IPS DF 4.7 (cell line): ENCODE measurements at regions not wholly inside any gene's neighbourhood (a gene's known extent, or its start where the extent isn't known, plus 50 kb on each side); places are given as distances from the start of the nearest gene placed in this dataset.
"Not testable (repeated sequence)": the region's sequence is repeated elsewhere in the genome, so short reads cannot be mapped to it uniquely, and the experiment has no call there.

ENCODE experiments used
- DNase-seq: peaks from one replicate; pipeline ENCODE4 v3.0.0-alpha.2; 2013; ENCODE audit warnings: low spot score; ENCODE audit errors: extremely low read depth

DNA sequence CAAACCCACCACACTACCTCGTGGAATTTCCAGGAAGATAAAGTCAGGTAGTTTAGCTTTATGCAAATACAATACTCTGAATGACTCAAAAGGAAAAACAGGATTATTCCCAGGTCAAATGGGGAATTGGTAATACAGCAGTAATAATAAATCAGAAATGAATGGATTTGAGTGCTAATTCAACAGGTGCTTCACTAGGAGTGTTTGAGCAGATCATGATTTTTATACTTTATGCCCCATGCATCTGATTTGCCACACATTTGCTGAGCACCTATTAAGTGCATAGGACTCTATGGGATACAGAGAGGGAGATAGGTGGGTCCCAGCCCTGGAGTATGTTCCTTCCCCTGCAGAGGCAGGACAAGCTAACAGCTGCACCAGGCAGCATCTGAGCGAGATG is 381.4 kb upstream of the PODXL start:
- DNase-seq: no peak

DNA sequence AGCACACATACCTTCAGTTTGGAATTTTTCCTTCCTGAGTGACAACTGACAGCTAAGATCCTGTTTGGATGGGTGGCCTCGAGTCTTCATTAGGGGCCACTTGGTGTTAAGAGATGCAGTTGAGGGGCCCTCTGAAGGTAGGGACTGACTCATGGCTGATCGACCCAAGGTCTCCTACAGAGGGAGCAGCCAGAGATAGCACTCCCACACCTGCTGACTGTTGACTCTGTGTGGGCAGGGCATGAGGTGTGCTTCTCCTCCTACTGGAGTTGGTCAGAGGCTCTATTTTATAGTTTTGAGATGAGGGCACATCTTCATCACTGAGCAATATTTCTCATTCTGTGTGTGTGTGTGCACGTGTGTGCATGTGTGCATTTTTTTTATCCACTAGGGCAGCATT is 378.8 kb upstream of the PODXL start:
- DNase-seq: no peak

DNA sequence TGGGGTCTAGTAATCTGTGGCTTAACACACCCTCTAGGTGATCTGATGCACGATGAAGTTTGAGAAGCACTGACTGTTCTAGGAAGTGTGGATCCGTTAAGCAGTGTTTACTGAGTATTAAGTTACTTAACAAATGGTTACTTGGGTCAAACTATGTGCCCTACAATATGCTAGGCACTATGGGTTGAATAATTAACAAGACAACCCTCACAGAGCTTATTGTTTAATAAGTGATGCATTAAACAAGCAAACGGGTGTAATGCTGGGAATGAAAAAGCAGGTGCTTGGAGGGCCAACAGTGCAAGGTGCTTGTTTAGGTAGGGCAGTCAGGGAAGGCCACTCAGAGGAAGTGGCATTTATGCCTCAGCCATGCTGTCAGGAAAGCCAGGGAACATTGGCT is 378.0 kb upstream of the PODXL start:
- no peak for DNase-seq

DNA sequence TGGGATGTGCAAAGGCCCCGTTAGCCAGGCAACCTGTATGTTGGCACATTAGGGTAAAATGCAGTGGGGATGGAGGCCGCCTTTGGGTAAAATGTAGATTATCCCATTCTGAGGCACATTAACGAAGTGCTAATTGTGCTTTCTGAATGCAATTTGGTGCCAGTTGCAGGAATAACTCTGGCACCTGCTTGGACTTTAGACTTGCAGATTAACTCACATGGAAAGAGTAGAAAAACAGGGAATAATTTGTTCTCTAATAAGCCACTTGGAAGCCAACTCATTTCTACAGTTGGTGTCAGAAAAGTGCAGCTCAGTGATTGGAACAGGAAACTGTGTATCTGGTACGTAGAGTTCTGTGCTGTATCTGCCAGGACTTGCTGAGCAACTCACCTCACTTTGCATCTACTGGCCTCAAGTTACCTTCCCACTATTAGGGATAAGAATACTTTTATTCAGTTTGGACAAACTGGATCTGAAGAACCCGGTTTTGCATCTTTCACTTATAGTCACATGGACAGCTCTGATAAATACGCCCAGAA is 377.4 kb upstream of the PODXL start:
- no peak for DNase-seq

DNA sequence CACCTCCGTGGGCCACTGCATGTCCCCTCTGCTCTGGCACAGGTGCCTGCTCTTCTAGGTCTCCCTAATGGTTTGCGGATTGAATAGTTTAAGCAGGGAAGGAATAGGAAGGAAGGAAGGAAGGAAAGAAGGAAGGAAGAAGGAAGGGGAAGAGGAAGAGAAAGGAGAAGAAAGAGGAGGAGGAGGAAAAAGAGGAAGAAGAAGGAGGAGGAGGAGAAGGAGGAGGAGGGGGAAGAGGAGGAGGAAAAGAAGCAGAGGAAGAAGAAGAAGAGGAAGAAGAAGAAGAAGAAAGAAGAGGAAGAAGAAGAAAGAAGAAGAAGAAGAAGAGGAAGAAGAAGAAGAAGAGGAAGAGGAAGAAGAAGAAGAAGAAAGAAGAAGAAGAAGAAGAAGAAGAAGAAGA is 376.8 kb upstream of the PODXL start:
- DNase-seq: not testable (repeated sequence)

- DNase-seq: no peak
Measured at GRCh38 chr7:131932271-131932670, 375.8 kb upstream of the PODXL start.

DNA sequence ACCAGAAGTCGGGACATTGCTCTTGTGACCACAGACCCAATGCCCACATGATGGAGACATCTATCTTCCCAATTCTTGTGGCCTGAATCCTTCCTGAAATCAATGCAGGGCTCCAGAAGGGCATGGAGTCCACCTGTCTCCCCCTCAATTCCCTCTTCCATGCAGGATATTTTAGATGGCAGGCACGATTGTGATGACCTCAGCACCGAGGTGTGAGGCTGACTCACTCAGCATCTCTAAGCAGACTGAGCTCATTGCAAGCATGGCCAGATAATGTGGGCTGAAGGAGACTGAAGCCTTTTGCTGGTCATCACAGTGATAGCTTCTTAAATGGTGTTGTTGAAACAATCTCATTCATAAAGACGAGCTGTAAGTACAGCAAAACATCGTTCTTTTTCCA is 374.9 kb upstream of the PODXL start:
- no peak for DNase-seq

GRCh38 chr7:131929632-131930031 is 373.2 kb upstream of the PODXL start:
- no peak for DNase-seq

DNA sequence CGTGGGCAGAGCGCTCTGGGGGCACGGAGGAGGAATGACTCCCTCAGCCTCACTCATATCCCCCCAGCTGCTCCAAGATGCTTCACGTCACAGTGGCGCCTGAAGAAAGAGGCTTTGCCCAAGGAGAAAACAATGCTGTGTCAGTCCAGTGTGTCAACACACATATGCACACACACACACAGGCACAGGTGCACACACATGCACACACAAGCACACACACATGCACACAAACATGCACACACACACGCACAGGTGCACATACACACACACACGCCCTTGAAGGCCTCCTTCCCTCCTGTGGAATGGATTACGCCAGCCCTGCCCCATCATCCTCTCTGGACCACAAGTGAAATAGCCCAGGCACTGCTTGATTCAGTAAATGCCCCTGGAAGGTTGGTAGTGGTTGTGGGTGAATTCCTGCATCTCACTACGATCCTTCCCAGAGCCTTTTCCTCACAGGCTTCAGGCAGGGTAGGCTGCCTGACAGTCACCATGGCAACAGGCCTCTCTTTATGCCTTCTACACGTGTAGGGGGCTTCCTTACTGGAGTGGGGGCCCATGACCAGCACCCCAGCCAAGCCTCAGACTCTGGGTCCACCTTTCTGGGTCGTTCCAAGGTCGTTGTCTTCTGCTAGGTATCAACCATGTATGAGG is 371.5 kb upstream of the PODXL start:
- no peak for DNase-seq

DNA sequence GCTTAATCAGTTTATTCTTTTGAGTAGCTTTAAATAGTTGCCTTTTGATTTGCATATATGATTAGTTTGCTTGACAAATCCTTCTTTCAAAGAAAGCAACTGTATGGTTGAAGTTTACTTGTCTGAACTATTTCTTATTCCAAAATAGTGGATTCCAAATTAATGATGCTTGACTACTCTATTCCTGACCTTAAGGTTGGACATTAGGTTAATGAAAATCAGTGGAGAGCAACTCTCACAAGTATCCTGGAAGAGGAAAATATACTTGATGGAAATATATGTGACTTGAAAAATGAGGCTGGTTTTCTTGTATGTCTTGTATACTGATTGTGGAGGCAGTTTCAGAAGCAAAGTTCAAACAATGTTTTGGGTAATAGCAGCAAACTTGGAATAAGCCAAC is 369.2 kb upstream of the PODXL start:
- no peak for DNase-seq

DNA sequence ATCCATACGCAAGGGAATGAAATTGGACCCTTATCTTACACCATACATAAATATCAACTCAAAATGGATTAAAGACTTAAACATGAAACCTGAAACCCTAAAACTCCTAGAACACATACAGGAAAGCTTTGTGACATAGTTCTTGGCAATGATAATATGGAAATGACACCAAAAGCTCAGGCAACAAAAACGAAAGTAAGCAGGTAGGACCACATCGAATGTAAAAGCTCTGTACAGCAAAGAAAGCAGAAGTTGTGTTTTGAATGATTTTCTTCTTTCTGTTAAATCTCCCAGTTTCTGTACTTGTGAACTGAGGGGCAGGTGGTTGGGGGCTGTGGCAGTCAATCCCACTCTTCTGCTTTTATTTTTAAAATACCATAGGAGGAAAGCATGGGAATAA is 368.4 kb upstream of the PODXL start:
- DNase-seq: no peak

DNA sequence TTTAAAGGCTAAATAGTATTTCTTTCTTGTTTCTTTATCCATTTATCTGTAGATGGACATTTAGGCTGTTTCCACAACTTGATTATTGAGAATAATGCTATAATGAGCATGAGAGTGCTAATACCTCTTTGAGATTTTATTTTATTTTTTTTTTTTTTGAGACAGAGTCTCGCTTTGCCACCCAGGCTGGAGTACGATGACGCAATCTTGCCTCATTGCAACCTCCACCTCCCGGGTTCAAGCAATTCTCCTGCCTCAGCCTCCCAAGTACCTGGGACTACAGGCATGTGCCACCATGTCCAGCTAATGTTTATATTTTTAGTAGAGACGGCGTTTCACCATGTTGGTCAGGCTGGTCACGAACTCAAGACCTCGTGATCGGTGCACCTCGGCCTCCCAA is 366.5 kb upstream of the PODXL start:
- DNase-seq: not testable (repeated sequence)

DNA sequence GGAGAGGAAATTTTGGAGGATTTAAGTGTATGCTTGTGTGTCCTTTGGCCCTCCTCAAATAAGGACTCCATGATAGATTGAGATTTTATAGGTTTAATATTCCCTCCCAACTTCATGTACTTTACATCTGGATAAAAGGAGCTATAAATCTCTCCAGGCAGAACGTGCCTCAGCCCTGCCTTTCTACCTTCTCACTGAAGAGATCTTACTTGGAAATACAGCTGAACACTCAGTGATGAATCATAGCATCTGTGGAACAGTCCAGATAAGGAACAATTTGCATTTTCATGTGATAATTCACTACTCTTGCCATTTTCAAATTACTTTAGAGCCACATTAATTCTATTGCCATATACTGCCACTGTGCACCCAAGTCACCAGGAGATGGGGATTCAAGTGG is 364.6 kb upstream of the PODXL start:
- no peak for DNase-seq

DNA sequence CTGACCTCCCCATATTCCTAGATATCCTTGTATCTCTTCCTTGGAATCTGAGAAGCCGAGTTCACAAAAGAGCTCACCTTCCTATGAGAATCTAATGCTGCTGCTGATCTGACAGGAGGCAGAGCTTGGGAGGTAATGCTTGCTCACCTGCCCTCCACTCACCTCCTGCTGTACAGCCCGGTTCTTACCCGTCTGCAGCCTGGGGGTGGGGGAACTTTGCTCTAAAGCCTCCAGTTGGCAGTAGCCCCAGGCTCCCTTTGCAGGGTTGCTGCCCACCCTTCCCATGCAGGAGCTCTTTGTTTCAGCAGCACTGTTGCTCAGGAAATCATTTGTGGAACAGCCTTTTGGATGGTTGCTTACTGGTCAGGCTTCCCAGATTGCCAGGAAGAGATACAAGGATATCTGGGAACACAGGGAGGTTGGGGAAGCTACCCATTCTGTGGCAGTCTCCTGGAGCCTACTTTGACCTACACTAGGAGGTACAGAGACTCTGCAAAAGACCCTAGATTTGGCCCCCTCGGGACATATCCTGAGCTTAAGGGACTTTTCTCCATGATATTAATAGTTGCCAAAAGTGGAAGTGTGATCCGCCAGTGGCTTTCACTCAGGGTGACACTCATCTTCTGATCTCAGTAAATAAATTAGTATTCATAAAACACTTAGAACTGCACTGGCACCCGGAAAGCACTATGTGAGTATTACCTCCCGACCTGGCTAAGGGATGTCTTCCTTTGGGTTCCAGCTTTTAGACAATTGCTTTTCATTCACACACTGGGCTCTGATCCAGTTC is 363.7 kb upstream of the PODXL start:
- DNase-seq: no peak

DNA sequence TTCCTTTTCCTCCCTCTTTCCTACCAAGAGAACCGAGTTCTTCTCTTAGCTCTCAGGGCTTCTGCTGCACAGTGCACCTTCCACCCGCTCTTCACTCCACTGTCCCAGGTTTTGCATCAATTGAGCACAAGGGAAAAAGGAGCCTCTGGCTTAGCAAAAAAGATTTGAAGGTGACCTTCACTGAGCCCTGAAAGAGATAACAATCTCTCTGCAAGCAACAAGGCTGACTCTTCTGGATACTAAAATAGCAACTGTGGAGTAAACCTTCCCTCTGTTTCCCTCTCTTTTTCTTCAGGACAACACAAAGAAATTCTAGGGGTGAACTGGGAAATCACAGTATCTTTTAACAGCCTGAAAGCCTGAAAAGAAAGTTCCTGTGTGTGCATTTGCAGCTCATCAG is 354.7 kb upstream of the PODXL start:
- DNase-seq: no peak

GRCh38 chr7:131909151-131909768 is 352.8 kb upstream of the PODXL start:
- no peak for DNase-seq

DNA sequence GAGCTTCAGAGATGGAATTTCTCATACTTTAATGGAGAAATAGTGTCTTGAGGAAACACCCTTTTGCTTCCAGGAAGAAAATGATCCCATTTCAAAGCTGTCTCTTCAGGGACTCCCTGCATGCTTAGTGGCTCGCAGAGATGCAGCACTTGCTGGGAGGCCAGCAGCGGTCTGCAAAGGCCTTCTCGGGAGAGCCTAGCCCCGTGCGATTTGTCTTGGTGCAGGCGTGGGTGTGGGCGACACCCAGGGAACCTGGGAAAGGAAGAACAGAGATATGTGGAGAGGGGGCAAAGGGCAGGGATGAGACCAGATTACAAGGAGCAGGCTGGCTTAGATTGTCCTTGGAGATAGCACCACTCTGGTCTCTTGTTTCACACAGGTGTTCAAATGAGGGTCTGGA is 352.3 kb upstream of the PODXL start:
- no peak for DNase-seq

- DNase-seq: no peak
Measured at GRCh38 chr7:131905471-131905973, 349.1 kb upstream of the PODXL start.

DNA sequence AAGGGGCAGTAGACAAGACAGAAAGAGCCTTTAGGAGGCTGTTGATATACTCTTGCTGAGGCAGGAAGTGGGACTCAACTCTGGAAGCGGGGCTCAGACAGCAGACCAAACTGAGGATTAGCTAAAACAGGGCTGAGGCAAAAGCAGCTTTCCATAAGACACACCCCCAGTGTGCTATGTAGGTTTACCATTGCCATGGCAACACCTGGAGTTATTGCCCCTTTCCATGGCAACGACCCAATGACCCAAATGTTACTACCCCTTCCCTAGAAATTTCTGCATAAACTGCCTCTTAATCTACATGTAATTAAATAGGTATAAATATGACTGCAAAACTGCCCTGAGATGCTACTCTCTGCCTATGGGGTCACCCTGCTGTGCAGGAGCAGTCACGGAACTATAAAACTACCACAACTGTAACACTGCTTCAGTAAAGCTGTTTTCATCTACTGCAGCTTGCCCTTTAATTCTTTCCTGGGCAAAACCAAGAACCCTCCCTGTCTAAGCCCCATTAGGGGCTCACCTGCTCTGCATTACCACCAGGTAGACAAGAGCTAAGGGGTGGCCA is 348.4 kb upstream of the PODXL start:
- no peak for DNase-seq

DNA sequence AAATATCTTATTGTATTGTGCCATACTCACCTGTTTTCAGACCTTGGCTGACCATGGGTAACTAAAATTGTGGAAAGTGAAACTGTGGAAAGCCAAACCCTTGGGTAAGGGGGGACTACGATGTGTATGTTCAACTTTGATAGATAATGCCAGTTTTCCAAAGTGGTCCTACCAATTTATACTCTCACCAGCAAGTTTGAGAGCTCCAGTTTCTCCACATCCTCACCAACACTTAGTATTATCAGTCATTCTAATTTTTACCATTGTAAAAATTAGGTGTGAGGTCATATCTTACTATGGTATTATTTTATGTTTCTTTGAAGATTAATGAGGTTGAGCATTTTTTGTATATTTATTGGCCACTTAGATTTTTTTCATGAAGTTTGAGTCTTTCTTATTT is 346.9 kb upstream of the PODXL start:
- no peak for DNase-seq

DNA sequence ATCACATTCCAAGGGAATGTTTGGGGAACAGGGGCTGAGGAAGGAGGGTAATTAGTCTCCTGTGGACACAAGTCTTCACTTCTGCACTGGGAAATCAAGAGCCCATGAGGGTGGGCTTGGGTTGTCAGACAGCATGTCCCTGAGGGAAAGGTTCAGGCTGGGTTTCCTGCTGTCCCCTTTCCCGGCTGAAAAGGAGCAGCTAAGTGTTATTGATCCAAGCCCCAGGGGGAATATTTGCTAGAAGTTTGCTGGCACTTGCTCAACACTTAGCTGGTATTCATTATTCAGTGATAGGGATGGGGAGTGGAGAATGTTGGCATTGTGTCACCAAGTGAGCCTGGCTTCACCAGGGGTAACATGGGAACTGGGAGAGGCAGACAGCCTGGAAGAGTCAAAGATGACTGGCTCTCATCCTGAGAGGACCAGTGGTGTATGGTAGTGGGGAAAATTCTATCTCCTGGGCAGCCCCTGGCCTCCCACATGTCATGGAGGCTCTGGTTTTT is 344.4 kb upstream of the PODXL start:
- DNase-seq: no peak
